ENCODE measurements at regions not wholly inside any gene's neighbourhood (a gene's known extent, or its start where the extent isn't known, plus 50 kb on each side); places are given as distances from the start of the nearest gene placed in this dataset.

GRCh38 chr2:129627437-129627836, 352.0 kb upstream of the RAB6C start:
- TF ChIP-seq, protein P1, sequence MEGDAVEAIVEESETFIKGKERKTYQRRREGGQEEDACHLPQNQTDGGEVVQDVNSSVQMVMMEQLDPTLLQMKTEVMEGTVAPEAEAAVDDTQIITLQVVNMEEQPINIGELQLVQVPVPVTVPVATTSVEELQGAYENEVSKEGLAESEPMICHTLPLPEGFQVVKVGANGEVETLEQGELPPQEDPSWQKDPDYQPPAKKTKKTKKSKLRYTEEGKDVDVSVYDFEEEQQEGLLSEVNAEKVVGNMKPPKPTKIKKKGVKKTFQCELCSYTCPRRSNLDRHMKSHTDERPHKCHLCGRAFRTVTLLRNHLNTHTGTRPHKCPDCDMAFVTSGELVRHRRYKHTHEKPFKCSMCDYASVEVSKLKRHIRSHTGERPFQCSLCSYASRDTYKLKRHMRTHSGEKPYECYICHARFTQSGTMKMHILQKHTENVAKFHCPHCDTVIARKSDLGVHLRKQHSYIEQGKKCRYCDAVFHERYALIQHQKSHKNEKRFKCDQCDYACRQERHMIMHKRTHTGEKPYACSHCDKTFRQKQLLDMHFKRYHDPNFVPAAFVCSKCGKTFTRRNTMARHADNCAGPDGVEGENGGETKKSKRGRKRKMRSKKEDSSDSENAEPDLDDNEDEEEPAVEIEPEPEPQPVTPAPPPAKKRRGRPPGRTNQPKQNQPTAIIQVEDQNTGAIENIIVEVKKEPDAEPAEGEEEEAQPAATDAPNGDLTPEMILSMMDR (IDR thresholded peaks at IDR 0.05; ENCODE audit: low read depth, low read length, missing control alignments): no peak
- no peak for DNase-seq (ENCODE audit: extremely low read depth, low read depth)
- H3K4me3 ChIP-seq (replicated peaks; ENCODE audit: low read depth, low read length): no peak overlapping the region

DNA sequence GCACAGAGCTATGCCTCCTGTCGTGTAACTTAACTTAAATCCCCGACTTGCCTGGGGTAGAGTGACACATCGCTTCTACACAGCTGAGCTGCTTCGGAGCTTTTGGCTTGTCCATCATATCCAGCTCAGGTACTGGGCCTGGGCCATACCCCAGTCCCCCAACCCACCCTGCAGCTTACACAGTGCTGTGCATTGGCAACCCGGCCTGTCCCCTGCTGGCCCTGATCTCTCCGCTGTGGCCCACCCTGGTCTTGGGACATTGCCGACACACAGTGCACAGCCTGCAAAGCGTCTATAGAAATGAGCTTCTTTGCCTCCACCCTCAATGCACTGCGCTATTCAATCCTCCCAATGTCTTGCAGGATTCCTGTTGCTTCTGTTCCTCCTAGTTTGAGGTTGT, 342.8 kb upstream of the RAB6C start:
- TF ChIP-seq, protein P1 (IDR thresholded peaks at IDR 0.05; ENCODE audit: low read depth, low read length, missing control alignments): no peak
- no peak for DNase-seq (ENCODE audit: extremely low read depth, low read depth)
- no peak overlapping the region for H3K4me3 ChIP-seq (replicated peaks; ENCODE audit: low read depth, low read length)

GRCh38 chr2:129641371-129641770, 338.1 kb upstream of the RAB6C start:
- no peak overlapping the region for H3K4me3 ChIP-seq (replicated peaks; ENCODE audit: low read depth, low read length)
- TF ChIP-seq, protein P1 (IDR thresholded peaks at IDR 0.05; ENCODE audit: low read depth, low read length, missing control alignments): no peak
- no peak for DNase-seq (ENCODE audit: extremely low read depth, low read depth)

DNA sequence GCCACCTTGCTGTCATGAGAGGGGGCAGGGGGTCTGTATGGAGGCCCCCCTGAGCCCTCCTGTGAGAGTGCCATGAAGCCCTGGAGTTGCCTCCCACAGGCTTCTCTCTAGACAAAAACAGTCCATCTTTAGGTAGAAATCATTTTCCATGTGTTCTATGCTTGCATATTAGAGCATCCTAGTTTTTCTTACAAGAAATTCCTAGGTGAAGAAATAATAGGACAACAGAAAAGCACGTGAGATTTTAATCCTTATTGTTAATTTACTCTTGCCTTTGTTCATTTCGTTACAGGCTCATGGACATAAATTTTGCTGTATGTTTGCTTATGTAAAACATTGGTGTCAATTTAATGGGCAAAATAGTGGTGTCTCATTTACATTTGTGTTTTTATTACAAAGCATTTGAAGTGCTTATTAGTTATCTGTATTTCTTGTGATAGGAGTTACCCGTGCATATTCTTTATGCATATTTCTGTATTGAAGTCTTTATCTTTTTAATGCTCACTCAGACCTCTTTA, 336.9 kb upstream of the RAB6C start:
- no peak overlapping the region for H3K4me3 ChIP-seq (replicated peaks; ENCODE audit: low read depth, low read length)
- no peak for DNase-seq (ENCODE audit: extremely low read depth, low read depth)
- TF ChIP-seq, protein P1 (IDR thresholded peaks at IDR 0.05; ENCODE audit: low read depth, low read length, missing control alignments): no peak

- no peak for DNase-seq (ENCODE audit: extremely low read depth, low read depth)
- TF ChIP-seq, protein P1 (IDR thresholded peaks at IDR 0.05; ENCODE audit: low read depth, low read length, missing control alignments): no peak
- no peak overlapping the region for H3K4me3 ChIP-seq (replicated peaks; ENCODE audit: low read depth, low read length)
These were observed 334.1 kb upstream of the RAB6C start for GRCh38 chr2:129645335-129645734.

GRCh38 chr2:129646107-129646506, 333.4 kb upstream of the RAB6C start:
- DNase-seq (ENCODE audit: extremely low read depth, low read depth): no peak
- no peak overlapping the region for H3K4me3 ChIP-seq (replicated peaks; ENCODE audit: low read depth, low read length)

More at GRCh38 chr2:129646107-129646506, 333.4 kb upstream of the RAB6C start:
- TF ChIP-seq, protein P1 (IDR thresholded peaks at IDR 0.05; ENCODE audit: low read depth, low read length, missing control alignments): no peak
